ENCODE measurements at regions not wholly inside any gene's neighbourhood (a gene's known extent, or its start where the extent isn't known, plus 50 kb on each side); places are given as distances from the start of the nearest gene placed in this dataset.
"Not testable (repeated sequence)": the region's sequence is repeated elsewhere in the genome, so short reads cannot be mapped to it uniquely, and the experiment has no call there.

- not testable (repeated sequence) for TF ChIP-seq CTCF, POLR2AphosphoS5 (IDR thresholded peaks at IDR 0.05)
Observed at GRCh38 chr10:130938891-130939290, 372.6 kb downstream of the TCERG1L start.
